Hepatocyte (in vitro differentiated cells): ENCODE measurements at regions not wholly inside any gene's neighbourhood (a gene's known extent, or its start where the extent isn't known, plus 50 kb on each side); places are given as distances from the start of the nearest gene placed in this dataset.
"Not testable (repeated sequence)": the region's sequence is repeated elsewhere in the genome, so short reads cannot be mapped to it uniquely, and the experiment has no call there.

Experiments
- CTCF ChIP-seq: fragments of 200-600 bp; sonication (generic); IDR thresholded peaks from 2 replicates; pipeline ENCODE4 v1.5.1; 2016; ENCODE audit warnings: antibody characterized with exemption, mild to moderate bottlenecking; ENCODE audit not compliant: poor library complexity
- EZH2 ChIP-seq: fragments of 200-600 bp; sonication (generic); IDR thresholded peaks from 2 replicates; pipeline ENCODE4 v1.6.1; 2016; ENCODE audit warnings: antibody characterized with exemption, mild to moderate bottlenecking, borderline replicate concordance
- EZH2phosphoT487 ChIP-seq: fragments of 200-600 bp; sonication (generic); IDR thresholded peaks from one replicate; pipeline ENCODE4 v1.6.1; 2018; ENCODE audit warnings: antibody characterized with exemption, mild to moderate bottlenecking, low read depth, moderate library complexity; ENCODE audit not compliant: unreplicated experiment, severe bottlenecking

- not testable (repeated sequence) for TF ChIP-seq CTCF, EZH2, EZH2phosphoT487
Observed at GRCh38 chr19:14327061-14327460, 54.2 kb upstream of the ADGRE5 start.
